T47D (cell line): ENCODE measurements at regions not wholly inside any gene's neighbourhood (a gene's known extent, or its start where the extent isn't known, plus 50 kb on each side); places are given as distances from the start of the nearest gene placed in this dataset.

Experiments
- DNase-seq, 2 experiments: peaks; one replicate each; pipeline versions ENCODE4 v3.0.0 to v3.0.0-alpha.2; 2011 to 2012; ENCODE audit warnings: low read depth in 1 of 2, low spot score in 1 of 2
- JUND ChIP-seq: IDR thresholded peaks from 2 replicates; pipeline ENCODE4 v1.6.1; 2012; ENCODE audit warnings: low read depth
- in situ Hi-C: cut with HindIII; loops from 2 replicates; pipeline ENCODE4 v1.10.0; 2016; ENCODE audit warnings: low sequenced_read_pairs, low pct_unique_long_range_greater_than_20kb

DNA sequence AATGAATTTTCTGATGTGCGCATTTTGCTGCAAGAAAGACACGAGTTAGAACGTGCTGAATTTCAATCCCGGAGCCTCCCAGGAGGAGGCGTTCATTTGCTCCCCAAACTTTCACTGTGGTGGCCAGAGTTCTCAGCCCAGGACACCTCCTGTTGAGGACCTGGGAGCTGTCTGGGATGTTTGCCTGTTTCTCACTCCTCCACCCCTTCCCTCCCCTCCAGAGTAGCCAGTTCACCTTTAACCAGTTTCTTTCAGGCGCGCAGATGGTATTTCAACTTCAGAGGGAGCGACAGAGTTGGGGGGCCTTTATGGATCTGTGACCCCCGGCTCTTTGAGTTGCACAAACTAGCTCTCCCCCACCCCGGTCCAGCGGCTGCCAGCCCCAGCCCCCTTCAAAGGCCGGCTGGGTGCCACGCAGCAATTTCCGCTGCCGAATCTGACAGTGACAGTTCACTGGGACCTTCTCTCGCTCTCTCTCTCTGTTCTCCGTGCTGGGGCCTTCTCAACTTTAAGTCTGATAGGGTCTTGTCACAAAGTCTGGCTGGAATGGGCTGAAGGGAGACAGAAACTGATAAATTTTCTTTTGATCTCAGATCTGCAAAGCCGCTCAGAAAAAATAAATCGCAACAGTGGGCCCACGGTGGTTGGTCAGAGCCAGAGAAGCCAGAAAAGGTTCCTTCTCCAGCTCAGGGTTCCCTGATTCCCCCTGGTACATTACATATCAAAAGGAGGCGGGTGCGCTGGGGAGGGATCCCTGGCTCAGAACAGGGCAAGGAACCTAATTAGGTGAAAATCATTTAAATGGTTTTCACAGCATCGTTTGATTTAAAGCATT, 100.0 kb upstream of the STX18 start:
- in situ Hi-C loops, result no loop called here
- DNase-seq, result no peak
- TF ChIP-seq JUND, result no peak

DNA sequence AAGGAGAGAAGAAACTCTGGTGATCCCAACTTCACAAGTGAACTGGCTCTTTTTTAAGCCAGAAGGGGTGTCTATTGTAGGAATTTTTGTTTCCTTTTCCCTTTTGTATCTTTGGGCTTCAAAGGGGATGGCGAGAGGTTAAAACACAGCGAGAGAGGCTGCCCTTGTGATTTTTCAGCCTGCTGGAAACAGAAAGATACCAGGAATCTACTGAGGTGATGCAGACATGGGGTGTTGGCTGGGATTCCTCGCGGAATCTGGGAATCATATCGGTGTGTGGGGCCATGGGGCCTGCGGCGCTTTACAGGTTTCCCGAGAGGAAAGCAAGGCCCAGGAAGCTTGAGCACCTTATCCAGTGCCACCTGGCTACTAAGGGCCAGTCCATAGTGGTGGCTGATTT, 99.4 kb upstream of the STX18 start:
- TF ChIP-seq JUND, result no peak
- DNase-seq, result no peak
- in situ Hi-C loops, result no loop called here

DNA sequence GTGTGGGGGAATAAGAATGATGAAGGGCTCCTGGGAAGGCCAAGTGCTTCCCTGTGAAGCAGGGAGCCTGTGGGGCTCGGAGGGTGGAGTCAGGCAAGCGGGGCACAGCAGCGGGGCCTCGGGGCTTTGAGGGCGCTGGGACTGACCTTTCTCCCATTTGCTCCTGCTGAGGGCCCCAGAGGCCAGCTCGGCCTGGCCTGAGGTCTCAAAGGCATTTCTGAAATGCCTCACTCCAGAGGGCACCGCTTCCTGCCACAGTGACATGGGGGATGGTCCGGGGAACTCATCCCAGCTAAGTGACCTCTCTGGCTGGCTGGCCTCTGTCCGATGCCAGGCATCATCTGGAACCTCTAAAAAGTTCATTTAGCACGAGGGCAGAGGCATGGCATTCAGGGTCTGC, 98.8 kb upstream of the STX18 start:
- in situ Hi-C loops, result no loop called here
- no peak for DNase-seq
- TF ChIP-seq JUND, result no peak

DNA sequence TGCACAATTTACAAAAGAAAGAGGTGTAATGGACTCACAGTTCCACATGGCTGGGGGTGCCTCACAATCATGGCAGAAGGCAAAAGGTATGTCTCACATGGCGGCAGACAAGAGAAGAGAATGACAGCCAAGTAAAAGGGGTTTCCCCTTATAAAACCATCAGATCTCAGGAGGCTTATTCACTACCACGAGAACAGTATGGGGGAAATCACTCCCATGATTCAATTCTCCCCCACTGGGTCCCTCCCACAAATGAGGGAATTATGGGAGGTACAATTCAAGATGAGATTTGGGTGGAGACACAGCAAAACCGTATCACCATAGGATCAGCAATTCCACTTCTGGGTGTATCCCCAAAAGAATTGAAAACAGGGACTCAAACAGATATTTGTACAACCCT, 97.5 kb upstream of the STX18 start:
- in situ Hi-C loops, result no loop called here
- DNase-seq, result no peak
- TF ChIP-seq JUND, result no peak

DNA sequence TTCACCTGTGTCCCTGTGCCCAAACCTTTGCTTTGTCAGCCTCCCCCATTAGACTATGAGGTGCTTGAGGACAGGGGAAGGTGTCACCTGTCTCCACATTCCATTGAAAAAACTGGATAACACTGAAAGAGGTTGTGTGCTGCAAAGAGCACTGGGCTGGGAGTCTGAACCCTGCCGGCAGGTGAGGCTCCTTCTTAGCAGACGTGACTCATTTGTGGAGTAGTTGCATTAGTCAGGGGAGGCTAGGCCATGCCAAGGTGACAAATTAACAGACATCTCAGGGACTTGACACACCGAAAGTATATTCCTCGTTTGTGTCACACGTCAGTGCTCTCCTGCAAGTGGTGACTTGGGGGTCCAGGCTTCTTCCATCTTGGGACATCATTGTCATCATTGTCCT, 95.9 kb upstream of the STX18 start:
- TF ChIP-seq JUND, result no peak
- DNase-seq, result no peak
- in situ Hi-C loops, result no loop called here

DNA sequence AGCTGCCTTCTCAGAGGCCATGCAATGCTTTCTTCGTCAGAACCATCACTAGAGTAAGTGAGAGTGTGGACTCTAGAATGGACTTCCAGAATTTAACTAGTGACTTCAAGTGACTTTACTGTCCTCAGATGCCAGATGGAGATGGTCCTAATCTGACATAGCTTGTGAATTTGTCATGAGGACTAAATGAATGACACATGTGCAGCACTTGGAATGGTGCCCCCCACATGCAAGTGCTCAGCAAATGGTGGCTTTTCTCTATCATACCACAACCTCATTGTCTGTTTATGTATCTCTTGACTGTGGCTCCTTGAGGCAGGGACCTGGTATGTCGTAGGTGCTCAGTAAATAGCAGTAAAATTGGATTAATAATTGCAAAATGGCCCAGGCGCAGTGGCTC, 91.6 kb upstream of the STX18 start:
- DNase-seq, result no peak
- no peak for TF ChIP-seq JUND
- in situ Hi-C loops, result no loop called here

DNA sequence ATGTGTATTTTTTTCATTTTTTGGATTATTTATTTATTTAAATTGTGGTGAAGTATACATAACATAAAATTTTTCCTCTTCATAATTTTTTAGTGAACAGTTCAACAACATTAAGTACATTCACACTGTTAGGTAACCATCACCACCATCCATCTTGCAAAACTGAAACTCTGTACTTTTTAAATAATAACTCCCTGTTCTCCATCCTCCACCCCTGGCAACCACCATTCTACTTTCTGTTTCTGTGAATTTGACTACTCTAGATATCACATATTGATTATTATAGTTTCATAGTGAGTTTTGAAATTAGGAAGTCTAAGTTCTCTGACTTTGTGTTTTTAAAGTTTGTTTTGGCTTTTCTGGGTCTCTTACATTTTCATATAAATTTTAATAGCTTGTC, 89.3 kb upstream of the STX18 start:
- no peak for DNase-seq
- in situ Hi-C loops, result no loop called here
- TF ChIP-seq JUND, result no peak

DNA sequence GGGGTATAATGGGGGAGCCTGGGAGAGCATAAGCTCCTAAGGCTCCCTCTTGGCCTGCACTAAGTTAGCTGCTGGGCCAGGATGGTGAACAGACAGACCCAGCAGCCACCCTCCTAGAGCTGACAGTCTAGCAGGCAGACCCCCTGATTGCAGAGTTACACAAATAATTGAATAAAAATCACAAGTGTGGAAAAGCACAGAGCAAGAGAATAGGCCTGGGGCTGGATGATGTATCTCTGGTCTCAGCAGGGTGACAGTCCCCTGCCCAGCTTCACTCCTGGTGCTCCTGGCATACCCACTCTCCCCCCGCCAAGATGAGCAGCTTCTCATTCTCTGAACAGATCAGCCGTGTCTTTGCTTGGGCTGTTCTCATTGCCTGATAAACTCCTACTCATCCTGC, 86.1 kb upstream of the STX18 start:
- no peak for TF ChIP-seq JUND
- in situ Hi-C loops, result no loop called here
- DNase-seq, result no peak

DNA sequence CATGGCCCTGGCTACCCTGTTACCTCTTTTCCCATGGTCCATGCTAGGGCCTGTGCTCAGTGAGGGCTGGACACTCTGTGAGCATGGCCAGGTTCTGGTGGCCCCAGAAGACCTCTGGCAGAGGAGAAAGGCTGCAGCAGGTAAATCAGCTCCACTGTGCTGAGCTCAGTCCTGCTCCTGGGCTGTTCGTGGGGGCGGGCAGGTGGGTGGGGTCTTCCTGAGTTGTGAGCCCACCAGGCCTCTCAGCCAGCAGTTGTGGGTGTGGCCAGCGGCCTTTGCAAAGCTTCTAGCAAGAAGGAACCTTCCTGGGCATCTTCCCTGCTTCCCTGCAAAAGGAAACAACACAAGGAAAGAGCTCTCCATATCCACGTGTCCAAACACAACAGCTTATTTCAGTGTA, 85.3 kb upstream of the STX18 start:
- no peak for DNase-seq
- in situ Hi-C loops, result no loop called here
- no peak for TF ChIP-seq JUND

DNA sequence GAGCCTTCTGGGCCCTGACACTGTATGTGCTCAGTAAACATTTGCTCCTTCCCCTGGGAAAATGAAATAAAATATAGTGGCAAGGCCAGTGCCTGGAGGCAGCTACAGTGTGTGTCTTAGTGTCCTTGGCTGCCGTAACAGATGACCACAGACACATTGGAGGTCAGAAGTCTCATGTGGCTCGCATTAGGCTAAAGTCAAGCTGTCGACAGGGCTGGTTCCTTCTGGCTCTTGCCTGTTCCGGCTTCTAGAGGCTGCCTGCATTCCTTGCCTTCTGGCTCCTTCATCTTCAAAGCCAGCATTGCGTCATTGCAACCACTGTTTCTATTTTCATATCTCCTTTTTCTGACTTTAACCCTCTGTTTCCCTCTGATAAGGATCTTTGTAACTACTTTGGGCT, 83.6 kb upstream of the STX18 start:
- peak; percentile 20 to 87 for DNase-seq
- no peak for TF ChIP-seq JUND
- in situ Hi-C loops, result no loop called here

DNA sequence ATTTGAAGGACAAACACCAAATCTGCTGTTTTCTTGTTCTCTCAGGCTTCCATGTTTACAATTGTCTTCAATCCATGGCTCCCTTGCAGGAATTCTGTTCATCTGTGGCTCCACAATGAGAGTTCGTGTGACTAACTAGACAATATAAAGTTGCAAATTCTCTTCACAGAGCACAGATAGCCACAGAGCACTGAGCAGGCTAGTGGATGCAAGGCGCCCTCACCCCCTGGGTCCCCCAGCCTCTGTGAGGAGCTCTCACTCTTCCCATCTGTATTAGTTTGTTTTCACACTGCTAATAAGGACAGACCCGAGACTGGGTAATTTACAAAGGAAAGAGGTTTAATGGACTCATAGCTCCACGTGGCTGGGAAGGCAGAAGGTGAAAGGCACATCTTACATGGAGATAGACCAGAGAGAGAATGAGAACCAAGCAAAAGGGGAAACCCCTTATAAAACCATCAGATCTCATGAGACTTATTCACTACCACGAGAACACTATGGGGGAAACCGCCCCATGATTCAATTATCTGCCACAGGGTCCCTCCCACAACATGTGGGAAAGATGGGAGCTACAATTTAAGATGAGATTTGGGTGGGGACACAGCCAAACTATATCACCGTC, 82.5 kb upstream of the STX18 start:
- DNase-seq, result no peak
- no peak for TF ChIP-seq JUND
- in situ Hi-C loops, result no loop called here

DNA sequence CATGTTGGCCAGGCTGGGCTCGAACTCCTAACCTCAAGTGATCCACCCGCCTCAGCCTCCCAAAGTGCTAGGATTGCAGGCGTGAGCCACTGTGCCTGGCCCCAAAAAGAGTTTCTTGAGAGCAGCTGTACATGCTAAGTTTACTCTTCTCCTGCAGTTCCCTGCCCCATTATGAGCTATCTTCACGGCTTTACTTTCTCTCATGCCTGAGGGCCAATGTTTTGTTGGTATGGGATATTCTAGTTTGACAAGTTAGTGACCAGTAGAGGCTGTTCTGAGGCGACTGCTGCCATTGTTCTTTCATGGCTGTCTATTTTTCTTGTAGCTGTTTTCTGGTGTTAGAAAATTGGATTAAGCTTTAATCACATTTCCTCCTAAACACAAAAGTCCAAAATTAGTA, 78.0 kb upstream of the STX18 start:
- peak; percentile 54 to 92 for DNase-seq
- TF ChIP-seq JUND, result no peak
- in situ Hi-C loops, result no loop called here

DNA sequence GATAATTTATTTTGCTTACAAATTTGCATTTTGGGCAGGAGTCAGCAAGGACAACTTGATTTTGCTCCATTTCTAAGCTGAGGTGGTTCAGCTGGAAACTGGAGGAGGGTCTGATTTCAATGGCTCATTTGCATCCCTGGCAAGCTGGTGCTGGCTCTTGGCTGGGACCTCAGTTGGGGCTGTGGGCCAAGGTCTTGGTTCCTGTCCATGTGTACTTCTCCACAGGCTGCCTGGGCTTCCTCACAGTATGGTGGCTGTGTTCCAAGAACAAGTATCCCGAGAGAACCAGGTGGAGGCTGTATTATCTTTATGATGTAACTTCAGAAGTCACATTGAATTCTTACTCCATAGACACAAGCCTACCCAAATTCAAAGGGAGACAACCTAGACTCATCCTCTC, 77.0 kb upstream of the STX18 start:
- DNase-seq, result peak in 1 of 2 experiments; percentile 41
- TF ChIP-seq JUND, result no peak
- in situ Hi-C loops, result no loop called here

DNA sequence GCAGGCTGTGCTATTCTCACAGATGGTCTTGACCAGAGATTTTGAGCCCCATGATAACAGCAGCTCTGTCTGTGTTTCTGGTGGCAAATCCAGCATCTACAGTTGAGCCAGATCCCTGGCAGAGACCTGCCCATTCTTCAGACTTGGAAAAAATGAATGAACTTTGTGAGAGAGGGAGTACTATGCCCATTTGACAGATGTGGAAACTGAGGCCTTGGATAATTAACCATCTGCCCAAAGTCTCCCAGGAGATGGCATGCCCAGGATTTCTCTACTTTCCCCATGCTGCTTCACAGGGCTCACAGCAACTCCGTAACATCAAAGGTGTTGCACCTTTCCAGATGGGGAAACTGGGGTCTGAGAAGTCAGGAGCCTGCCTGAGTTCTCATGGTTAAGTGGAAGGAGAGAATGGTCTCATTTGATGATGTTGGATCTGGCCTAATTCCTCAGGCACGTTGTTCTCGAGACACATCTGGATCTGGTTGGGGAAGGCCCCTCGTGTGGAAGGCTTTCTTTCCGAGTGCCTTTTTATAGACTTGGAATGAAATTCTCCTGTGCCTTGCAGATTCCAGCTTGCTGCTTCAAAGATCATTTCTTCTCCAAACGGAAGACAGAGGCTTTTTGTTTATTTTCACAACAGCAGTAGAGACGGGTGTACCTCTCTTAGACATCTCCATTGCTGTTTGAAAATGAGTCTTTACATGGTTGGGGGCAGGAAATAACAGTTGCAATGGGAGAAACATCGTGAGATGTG, 73.3 kb upstream of the STX18 start:
- no peak for TF ChIP-seq JUND
- DNase-seq, result no peak
- in situ Hi-C loops, result no loop called here
